H1 (cell line): ENCODE measurements at regions not wholly inside any gene's neighbourhood (a gene's known extent, or its start where the extent isn't known, plus 50 kb on each side); places are given as distances from the start of the nearest gene placed in this dataset.

Experiments used
- CTCF ChIA-PET: fragments of 300-600 bp; sonication (Branson Sonifier 250); formaldehyde crosslinking; loops from one replicate; lab custom pipeline; 2021; ENCODE audit not compliant: partially characterized antibody; lab: Charles Lee
- POLR2A ChIA-PET: fragments of 300-600 bp; sonication (Branson Sonifier 250); formaldehyde crosslinking; loops from one replicate; lab custom pipeline; 2021; ENCODE audit warnings: inconsistent platforms; ENCODE audit not compliant: partially characterized antibody; lab: Charles Lee
- DNase-seq, 2 experiments: peaks; one replicate each; pipeline versions ENCODE4 v3.0.0 to v3.0.0-alpha.2; 2010 to 2022; ENCODE audit warnings: low spot score in 2 of 2, low read depth in 1 of 2, mixed read lengths in 1 of 2
- FAIRE-seq: peaks from 2 replicates; lab custom pipeline; 2011; peaks lifted over from hg19 to GRCh38; lab: Jason Lieb, UNC
- H2AFZ ChIP-seq: 2 replicates; pipeline ENCODE4 v1.8.1; 2012; ENCODE audit warnings: low read length, inconsistent platforms
- H2AK5ac ChIP-seq: 2 replicates; pipeline ENCODE4 v1.6.1; 2013; ENCODE audit warnings: low read depth, low read length
- H2BK120ac ChIP-seq: replicated peaks from 2 replicates; pipeline ENCODE3; 2013; ENCODE audit warnings: low read depth, low read length, inconsistent platforms
- H2BK12ac ChIP-seq: 2 replicates; pipeline ENCODE4 v1.6.1; 2013; ENCODE audit warnings: low read depth, low read length
- H2BK15ac ChIP-seq: 2 replicates; pipeline ENCODE4 v1.6.1; 2013; ENCODE audit warnings: low read length
- H2BK20ac ChIP-seq: 2 replicates; pipeline ENCODE4 v1.6.1; 2013; ENCODE audit warnings: low read length
- H2BK5ac ChIP-seq: 2 replicates; pipeline ENCODE4 v1.6.1; 2013; ENCODE audit warnings: low read depth, low read length
- H3K14ac ChIP-seq: 2 replicates; pipeline ENCODE4 v1.6.1; 2013; ENCODE audit warnings: inconsistent platforms; ENCODE audit not compliant: insufficient read length
- H3K18ac ChIP-seq: 2 replicates; pipeline ENCODE4 v1.6.1; 2013; ENCODE audit warnings: low read length; ENCODE audit errors: extremely low read depth
- H3K23ac ChIP-seq: 2 replicates; pipeline ENCODE4 v1.6.1; 2013; ENCODE audit warnings: inconsistent platforms; ENCODE audit not compliant: insufficient read length
- H3K23me2 ChIP-seq: 2 replicates; pipeline ENCODE4 v1.6.1; 2013; ENCODE audit warnings: low read depth, low read length
- H3K27ac ChIP-seq: 2 replicates; pipeline ENCODE4 v1.6.1; 2011; ENCODE audit warnings: low read depth, low read length, inconsistent platforms
- H3K27me3 ChIP-seq, 4 experiments: replicated peaks in 1 of 4; 1 replicate in 1 of 4; 2 replicates in 3 of 4; pipeline versions ENCODE4 v1.6.1 to v1.8.1; 2011 to 2013; ENCODE audit warnings: low read length in 3 of 4, mild to moderate bottlenecking in 3 of 4, inconsistent platforms in 2 of 4, mixed read lengths in 2 of 4, moderate library complexity in 1 of 4; ENCODE audit not compliant: control insufficient read depth in 3 of 4, insufficient read depth in 3 of 4; ENCODE audit errors: extremely low read depth in 1 of 4
- H3K36me3 ChIP-seq, 4 experiments: 2 replicates each; pipeline versions ENCODE4 v1.6.1 to v1.8.1; 2011 to 2013; ENCODE audit warnings: mild to moderate bottlenecking in 4 of 4, low read length in 3 of 4, moderate library complexity in 2 of 4, control low read depth in 1 of 4, inconsistent platforms in 1 of 4; ENCODE audit not compliant: insufficient read depth in 4 of 4, control insufficient read depth in 2 of 4
- H3K4ac ChIP-seq: replicated peaks from 2 replicates; pipeline ENCODE3; 2013; ENCODE audit warnings: low read length, low read depth, mixed read lengths, inconsistent platforms; ENCODE audit not compliant: insufficient read length
- H3K4me1 ChIP-seq, 4 experiments: replicated peaks in 1 of 4; 1 replicate in 1 of 4; 2 replicates in 3 of 4; pipeline versions ENCODE4 v1.6.1 to v1.8.1; 2011 to 2013; ENCODE audit warnings: low read length in 3 of 4, inconsistent platforms in 2 of 4, mixed read lengths in 1 of 4; ENCODE audit not compliant: insufficient read depth in 4 of 4, control insufficient read depth in 3 of 4
- H3K4me2 ChIP-seq, 2 experiments: 2 replicates each; pipeline versions ENCODE4 v1.6.1 to v1.8.1; 2011 to 2013; ENCODE audit warnings: low read depth in 2 of 2, low read length in 2 of 2, control low read depth in 1 of 2, inconsistent platforms in 1 of 2, mild to moderate bottlenecking in 1 of 2; ENCODE audit not compliant: insufficient read depth in 1 of 2
- H3K4me3 ChIP-seq, 4 experiments: fragments of 200-600, 300-600 bp in 1 of 4; sonication (generic), shearing (Covaris generic), sonication (Bioruptor Twin) in 1 of 4; 2 replicates each; pipeline versions ENCODE4 v1.5.1 to v1.8.1; 2011 to 2016; ENCODE audit warnings: low read length in 4 of 4, low read depth in 3 of 4, control low read depth in 2 of 4, inconsistent platforms in 2 of 4, mild to moderate bottlenecking in 2 of 4, mixed read lengths in 1 of 4, moderate library complexity in 1 of 4; ENCODE audit not compliant: insufficient read depth in 2 of 4; ENCODE audit errors: extremely low read depth in 1 of 4
- H3K56ac ChIP-seq: replicated peaks from 2 replicates; pipeline ENCODE3; 2013; ENCODE audit warnings: low read depth, mild to moderate bottlenecking, mixed read lengths, low read length, inconsistent platforms; ENCODE audit not compliant: insufficient read length
- H3K79me1 ChIP-seq: 2 replicates; pipeline ENCODE4 v1.6.1; 2013; ENCODE audit warnings: low read depth, low read length, control low read depth
- H3K79me2 ChIP-seq, 2 experiments: 2 replicates each; pipeline versions ENCODE4 v1.6.1 to v1.8.1; 2012 to 2013; ENCODE audit warnings: low read length in 2 of 2, mild to moderate bottlenecking in 2 of 2, inconsistent platforms in 1 of 2; ENCODE audit not compliant: insufficient read depth in 2 of 2, control insufficient read depth in 1 of 2
- H3K9ac ChIP-seq, 4 experiments: replicated peaks in 1 of 4; 1 replicate in 1 of 4; 2 replicates in 3 of 4; pipeline versions ENCODE4 v1.6.1 to v1.8.1; 2011 to 2013; ENCODE audit warnings: low read depth in 3 of 4, low read length in 3 of 4, control low read depth in 2 of 4, mild to moderate bottlenecking in 2 of 4, moderate library complexity in 2 of 4, inconsistent platforms in 1 of 4; ENCODE audit errors: extremely low read depth in 1 of 4
- H3K9me3 ChIP-seq, 2 experiments: 2 replicates each; pipeline versions ENCODE4 v1.6.1 to v1.8.1; 2012 to 2013; ENCODE audit warnings: mild to moderate bottlenecking in 2 of 2, moderate library complexity in 2 of 2, control low read depth in 1 of 2, inconsistent platforms in 1 of 2, low read depth in 1 of 2, low read length in 1 of 2, mixed read lengths in 1 of 2; ENCODE audit not compliant: insufficient read depth in 2 of 2
- H4K20me1 ChIP-seq, 2 experiments: replicated peaks in 1 of 2; 2 replicates each; pipeline versions ENCODE3 to v1.8.1; 2011 to 2013; ENCODE audit warnings: inconsistent platforms in 2 of 2, low read length in 2 of 2, mild to moderate bottlenecking in 1 of 2; ENCODE audit not compliant: insufficient read depth in 2 of 2, control insufficient read depth in 1 of 2
- H4K5ac ChIP-seq: 2 replicates; pipeline ENCODE4 v1.6.1; 2013; ENCODE audit warnings: low read length, low read depth, mixed read lengths, inconsistent platforms; ENCODE audit not compliant: insufficient read length
- H4K8ac ChIP-seq: 2 replicates; pipeline ENCODE4 v1.8.0; 2013; ENCODE audit warnings: mild to moderate bottlenecking, moderate library complexity, low read length, inconsistent platforms; ENCODE audit not compliant: insufficient read depth; ENCODE audit errors: extremely low read depth
- H4K91ac ChIP-seq: replicated peaks from 2 replicates; pipeline ENCODE3; 2013; ENCODE audit warnings: low read length, mixed read lengths, inconsistent platforms; ENCODE audit not compliant: insufficient read length
- CREB1 ChIP-seq: IDR thresholded peaks from 2 replicates; pipeline ENCODE4 v1.6.1; 2012; ENCODE audit warnings: inconsistent platforms
- JUND ChIP-seq: IDR thresholded peaks from 2 replicates; pipeline ENCODE4 v1.6.1; 2011; ENCODE audit warnings: mild to moderate bottlenecking, improper control_type of control experiment, low read length
- POU5F1 ChIP-seq: IDR thresholded peaks from 2 replicates; pipeline ENCODE4 v1.6.1; 2011; ENCODE audit warnings: low read depth, mild to moderate bottlenecking, low read length, moderate library complexity
- TCF12 ChIP-seq: IDR thresholded peaks from 2 replicates; pipeline ENCODE4 v1.6.1; 2011; ENCODE audit warnings: low read depth, mild to moderate bottlenecking, low read length
- YY1 ChIP-seq: IDR thresholded peaks from 2 replicates; pipeline ENCODE4 v1.6.1; 2011; ENCODE audit warnings: low read depth, mild to moderate bottlenecking, low read length
- whole genome bisulfite sequencing, 2 experiments: shearing (Covaris generic) in 1 of 2; methylation state at CpG; one replicate each; pipeline versions ENCODE4 v1.1.6 to v1.1.7; 2013 to 2015; ENCODE audit warnings: low lambda C conversion rate in 2 of 2, mixed read lengths in 2 of 2, inconsistent platforms in 1 of 2, low coverage in 1 of 2, missing lambda C conversion rate in 1 of 2; ENCODE audit not compliant: insufficient replicate concordance in 2 of 2, insufficient coverage in 1 of 2, insufficient read length in 1 of 2; ENCODE audit errors: extremely low coverage in 1 of 2, missing lambda C conversion rate in 1 of 2; 5-methylcytosine and 5-hydroxymethylcytosine counted together

DNA sequence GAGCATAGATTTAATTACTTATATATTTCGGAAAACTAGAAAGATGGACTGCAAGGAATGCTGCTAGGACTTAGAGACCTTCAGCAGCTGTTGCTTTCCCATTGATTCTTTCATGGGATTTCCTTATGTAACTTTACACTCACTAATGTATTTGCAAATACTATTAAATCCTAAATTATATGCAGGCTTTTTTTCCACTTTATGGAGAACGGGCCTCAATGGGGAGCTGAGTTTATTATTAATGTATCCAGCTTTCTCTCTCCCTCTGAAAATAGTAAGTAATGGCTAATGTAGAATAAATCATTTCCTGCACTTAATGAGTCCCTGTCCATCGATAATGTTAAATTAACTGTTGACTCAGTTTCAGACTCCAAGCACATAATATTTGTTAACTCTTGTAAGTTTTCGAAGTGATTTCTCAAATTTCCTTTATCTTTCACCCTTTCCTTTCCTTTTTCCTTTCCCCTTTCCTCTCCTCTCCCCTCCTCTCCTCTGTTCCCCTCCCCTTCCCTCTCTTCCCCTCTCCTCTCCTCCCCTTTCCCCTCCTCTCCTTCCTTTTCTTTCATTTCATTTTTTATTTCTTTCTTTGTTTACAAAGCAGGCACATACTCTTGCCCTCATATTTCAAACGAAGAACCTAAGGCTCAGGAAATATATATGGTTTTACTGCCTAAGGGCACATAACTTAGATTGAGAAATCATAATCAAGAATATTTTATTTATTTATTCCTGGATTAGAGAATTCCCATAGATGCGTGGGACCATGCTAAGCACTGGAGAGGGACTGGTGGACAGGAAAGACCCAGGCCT is 503.6 kb downstream of the MMUT start:
- H3K4me1 ChIP-seq = no peaks in the 10 kb centered on the region
- TF ChIP-seq POU5F1 (no peak), CREB1 (no peak), TCF12 (no peak), JUND (no peak), YY1 (no peak)
- TF ChIP-seq, all 59 proteins: peak for 0

More for the DNA sequence above, 503.6 kb downstream of the MMUT start:
- Histone ChIP-seq H2BK5ac (no peak overlapping the region), H3K23me2 (no peaks in the 10 kb centered on the region), H3K9ac (no peak overlapping the region), H2BK120ac (no peak overlapping the region), H4K91ac (no peak overlapping the region), H2AFZ (no peak overlapping the region), H3K4me2 (no peak overlapping the region), H3K14ac (no peak overlapping the region), H3K4ac (no peak overlapping the region), H3K4me3 (no peak overlapping the region), H2BK12ac (no peak overlapping the region), H2AK5ac (no peak overlapping the region), H3K36me3 (no peaks in the 10 kb centered on the region), H3K79me1 (no peaks in the 10 kb centered on the region), H4K8ac (no peak overlapping the region), H2BK15ac (no peak overlapping the region), H2BK20ac (no peak overlapping the region), H4K5ac (no peak overlapping the region), H3K79me2 (no peaks in the 10 kb centered on the region), H3K27me3 (no peaks in the 10 kb centered on the region), H3K27ac (no peak overlapping the region), H3K56ac (no peak overlapping the region), H3K9me3 (no peaks in the 10 kb centered on the region), H4K20me1 (no peaks in the 10 kb centered on the region), H3K23ac (no peak overlapping the region), H3K18ac (no peak overlapping the region)
- POLR2A ChIA-PET = no interaction called here
- DNase-seq (no peak), FAIRE-seq (no peak)
- CTCF ChIA-PET = interaction anchor here (2.3 kb wide), 1 partner anchor 40 kb away, joined by 6 read pairs; no protein-coding TSS in a partner anchor
- 87% methylated on average over 6 of the region's 6 CpGs; no CpG with 5 or more reads in 1 of the 2 experiments for WGBS, 2 experiments
